HL-60 (cell line): ENCODE measurements at regions not wholly inside any gene's neighbourhood (a gene's known extent, or its start where the extent isn't known, plus 50 kb on each side); places are given as distances from the start of the nearest gene placed in this dataset.

Experiments
- POLR2AphosphoS5 ChIP-seq: IDR thresholded peaks from 2 replicates; pipeline ENCODE4 v1.6.1; 2012; ENCODE audit warnings: low read depth
- REST ChIP-seq: IDR thresholded peaks from 2 replicates; pipeline ENCODE4 v1.6.1; 2012; ENCODE audit warnings: low read depth; ENCODE audit not compliant: insufficient replicate concordance
- TF ChIP-seq, protein P1 (sequence below): IDR thresholded peaks from one replicate; pipeline ENCODE4 v1.5.1; 2011; ENCODE audit warnings: low read length, control low read depth, inconsistent platforms; ENCODE audit not compliant: insufficient read depth

- TF ChIP-seq, protein P1, sequence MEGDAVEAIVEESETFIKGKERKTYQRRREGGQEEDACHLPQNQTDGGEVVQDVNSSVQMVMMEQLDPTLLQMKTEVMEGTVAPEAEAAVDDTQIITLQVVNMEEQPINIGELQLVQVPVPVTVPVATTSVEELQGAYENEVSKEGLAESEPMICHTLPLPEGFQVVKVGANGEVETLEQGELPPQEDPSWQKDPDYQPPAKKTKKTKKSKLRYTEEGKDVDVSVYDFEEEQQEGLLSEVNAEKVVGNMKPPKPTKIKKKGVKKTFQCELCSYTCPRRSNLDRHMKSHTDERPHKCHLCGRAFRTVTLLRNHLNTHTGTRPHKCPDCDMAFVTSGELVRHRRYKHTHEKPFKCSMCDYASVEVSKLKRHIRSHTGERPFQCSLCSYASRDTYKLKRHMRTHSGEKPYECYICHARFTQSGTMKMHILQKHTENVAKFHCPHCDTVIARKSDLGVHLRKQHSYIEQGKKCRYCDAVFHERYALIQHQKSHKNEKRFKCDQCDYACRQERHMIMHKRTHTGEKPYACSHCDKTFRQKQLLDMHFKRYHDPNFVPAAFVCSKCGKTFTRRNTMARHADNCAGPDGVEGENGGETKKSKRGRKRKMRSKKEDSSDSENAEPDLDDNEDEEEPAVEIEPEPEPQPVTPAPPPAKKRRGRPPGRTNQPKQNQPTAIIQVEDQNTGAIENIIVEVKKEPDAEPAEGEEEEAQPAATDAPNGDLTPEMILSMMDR = no peak
- TF ChIP-seq POLR2AphosphoS5 (no peak), REST (no peak)
Measured at GRCh38 chr18:56333839-56334238, 304.6 kb downstream of the TXNL1 start.
